NCI-H748 (cell line): ENCODE measurements at regions not wholly inside any gene's neighbourhood (a gene's known extent, or its start where the extent isn't known, plus 50 kb on each side); places are given as distances from the start of the nearest gene placed in this dataset.
"Not testable (repeated sequence)": the region's sequence is repeated elsewhere in the genome, so short reads cannot be mapped to it uniquely, and the experiment has no call there.

Source experiments
- DNase-seq: peaks from one replicate; lab custom pipeline; 2025; ENCODE audit not compliant: unreplicated experiment; lab: John Stamatoyannopoulos, UW

DNA sequence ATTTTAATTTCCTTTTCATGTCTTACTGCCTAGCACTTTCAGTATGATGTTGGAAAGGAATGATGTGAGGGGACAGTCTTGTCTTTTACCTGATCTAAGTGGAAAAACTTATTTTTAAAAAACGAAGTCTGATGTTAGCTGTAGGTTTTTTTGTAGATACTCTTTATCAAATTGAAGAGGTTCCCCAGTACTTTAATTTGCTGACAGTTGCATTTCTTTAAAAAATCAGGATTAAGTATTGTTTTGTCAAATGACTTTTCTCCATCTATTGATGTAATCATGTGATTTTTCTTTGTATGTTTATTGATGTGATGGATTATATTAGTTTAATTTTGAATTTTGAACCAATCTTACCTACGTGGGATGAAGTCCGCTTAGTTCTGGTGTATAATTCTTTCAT, 568.4 kb upstream of the AGA start:
- DNase-seq: no peak

DNA sequence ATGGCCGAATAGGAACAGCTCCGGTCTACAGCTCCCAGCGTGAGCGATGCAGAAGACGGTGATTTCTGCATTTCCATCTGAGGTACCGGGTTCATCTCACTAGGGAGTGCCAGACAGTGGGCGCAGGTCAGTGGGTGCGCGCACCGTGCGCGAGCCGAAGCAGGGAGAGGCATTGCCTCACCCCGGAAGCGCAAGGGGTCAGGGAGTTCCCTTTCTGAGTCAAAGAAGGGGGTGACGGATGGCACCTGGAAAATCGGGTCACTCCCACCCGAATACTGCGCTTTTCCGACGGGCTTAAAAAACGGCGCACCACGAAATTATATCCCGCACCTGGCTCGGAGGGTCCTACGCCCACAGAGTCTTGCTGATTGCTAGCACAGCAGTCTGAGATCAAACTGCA, 572.8 kb upstream of the AGA start:
- not testable (repeated sequence) for DNase-seq

DNA sequence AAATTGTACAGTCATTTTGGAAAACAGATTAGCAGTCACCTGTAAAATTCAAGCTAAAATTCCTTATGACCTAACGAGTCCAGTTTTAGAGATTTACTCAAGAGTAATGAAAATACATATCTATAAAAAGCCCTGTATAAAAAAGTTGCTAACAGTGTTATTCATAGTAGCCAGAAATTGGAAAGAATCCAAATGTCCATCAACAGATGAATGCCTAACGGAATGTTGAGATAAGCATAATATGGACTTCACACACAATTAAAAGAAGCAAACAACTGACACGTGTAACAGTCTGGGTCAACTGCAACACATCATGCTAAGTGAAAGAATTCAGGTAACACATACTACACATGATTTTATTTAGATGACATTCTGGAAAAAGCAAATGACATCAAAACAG, 584.8 kb upstream of the AGA start:
- DNase-seq: no peak

DNA sequence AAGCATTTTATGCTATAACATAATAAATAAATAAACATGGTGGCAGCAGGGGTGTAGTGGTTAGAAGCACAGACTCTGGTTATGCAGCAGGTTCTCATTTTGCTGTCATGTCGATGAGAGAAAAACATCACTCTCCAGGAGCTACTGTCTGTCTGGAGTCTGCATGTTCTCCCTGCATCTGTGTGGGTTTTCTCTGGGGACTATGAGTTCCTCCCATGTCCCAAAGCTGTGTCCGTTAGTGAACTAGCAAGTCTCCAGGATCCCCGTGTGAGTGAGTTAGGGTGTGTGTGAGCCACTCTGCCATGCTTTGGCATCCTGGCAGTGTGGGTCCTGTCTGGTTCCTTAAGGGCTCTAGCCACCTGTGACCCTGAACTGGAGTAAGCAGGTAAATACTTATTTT, 585.6 kb upstream of the AGA start:
- no peak for DNase-seq

DNA sequence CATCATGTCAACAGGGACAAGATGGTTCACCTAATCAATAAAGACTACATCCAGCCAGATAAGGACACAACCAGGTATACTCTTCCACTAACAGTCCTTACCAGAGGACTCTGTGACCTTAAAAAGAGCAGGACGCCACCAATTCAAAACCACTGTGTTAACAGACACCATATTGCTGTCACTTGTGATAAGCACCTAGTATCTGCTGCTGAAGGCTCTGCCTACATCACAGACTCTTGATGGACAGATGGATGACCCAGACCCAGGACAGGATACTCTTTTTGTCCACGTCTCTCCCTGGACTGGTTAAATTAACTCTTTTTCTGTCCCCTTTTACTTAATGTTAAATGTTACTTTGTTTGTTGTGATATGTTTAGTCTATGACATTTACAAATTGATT, 586.2 kb upstream of the AGA start:
- no peak for DNase-seq

DNA sequence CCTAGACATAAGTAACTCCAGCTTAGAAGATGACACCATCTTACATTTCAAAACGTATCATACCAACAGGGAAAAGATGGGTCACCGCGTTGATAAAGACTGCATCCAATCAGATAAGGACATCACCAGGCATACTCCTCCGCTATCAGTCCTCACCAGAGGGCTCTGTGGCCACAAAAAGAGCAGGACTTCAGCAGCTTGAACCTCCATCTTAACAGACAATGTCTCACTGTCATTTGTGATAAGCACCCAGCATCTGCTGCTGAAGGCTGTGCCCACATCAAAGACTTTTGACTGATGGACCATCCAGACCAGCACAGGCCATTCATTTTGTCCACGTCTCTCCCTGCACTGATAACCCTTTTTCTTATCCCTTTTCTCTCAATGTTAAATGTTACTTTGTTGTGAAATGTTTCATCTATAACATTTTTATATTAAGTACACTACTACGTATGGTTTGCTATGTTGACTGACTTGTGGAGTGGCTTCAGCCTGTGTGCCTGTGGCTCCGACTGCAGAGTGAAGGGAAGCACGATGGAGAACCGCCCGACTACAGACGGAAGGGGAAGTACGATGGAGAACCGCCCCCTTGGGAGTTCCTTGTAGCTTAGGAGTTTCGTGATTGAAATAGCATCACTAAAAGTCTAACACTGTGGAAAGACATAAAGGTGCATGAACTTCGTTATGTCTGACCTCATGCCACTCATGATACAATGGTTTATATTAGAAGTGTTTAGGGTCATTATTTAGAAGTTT, 595.4 kb upstream of the AGA start:
- no peak for DNase-seq

DNA sequence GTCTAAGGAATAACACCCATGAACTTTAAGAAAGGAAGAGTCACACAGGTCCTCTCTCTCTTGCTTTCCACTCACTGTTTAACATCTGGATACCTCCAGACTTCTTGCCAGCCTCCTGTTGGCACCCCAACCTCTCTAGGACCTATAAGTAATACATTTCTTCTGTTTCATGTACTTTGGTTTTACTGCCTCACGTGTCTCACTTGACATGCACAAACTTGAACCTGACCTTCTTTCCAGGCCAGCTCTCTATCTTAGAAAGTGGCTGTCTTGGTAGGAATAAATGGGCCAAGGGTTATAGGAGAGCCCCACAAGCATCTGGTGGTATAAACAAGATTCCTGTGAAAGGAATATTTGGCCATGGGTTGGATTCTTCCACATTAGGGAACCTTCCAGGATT, 614.8 kb upstream of the AGA start:
- no peak for DNase-seq

DNA sequence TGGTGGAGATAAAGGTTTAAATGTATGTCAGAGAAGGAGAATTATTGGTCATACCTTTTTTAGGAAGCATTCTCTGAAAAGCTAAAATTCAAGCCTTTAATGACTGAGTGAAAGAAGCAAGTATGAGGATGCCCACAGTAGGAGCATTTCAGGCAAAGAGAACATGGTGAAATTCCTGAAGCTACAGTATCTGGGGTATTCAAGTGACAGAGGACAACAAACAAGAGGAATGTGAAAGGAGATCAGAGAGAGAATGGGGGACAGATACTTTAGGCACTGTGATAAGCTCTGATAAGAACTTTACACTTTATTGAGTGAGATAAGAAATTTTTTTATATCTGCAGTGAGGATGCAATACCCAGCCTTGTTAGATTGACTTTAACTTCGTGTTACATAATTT, 621.3 kb upstream of the AGA start:
- DNase-seq: no peak

DNA sequence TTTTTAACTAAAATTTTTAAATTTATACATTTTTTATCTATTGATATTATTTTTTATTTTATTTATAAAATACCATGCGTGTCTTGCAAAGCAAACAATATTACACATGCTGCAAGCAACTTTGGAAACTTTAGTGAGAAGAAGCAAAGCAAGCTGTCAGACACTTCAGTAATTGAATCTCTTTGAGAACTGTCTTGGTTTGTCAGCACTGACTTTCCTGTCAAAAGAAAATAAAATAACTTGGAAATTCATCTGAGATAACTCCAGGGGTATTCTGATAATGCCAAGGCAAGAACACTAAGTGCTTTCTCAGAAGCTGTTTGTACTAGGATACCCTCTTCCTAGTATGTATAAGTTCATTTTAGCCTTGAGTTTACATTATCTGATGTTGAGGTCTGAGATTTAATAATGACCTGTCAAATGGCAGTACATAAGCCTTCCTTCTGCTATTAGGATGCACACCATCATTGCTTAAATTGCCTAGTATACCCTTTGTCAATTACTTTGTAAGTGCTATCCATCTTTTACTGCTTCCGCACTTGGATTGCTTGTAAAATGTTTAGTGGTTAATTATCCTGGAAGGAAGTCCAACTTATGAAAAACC, 624.2 kb upstream of the AGA start:
- DNase-seq: no peak

DNA sequence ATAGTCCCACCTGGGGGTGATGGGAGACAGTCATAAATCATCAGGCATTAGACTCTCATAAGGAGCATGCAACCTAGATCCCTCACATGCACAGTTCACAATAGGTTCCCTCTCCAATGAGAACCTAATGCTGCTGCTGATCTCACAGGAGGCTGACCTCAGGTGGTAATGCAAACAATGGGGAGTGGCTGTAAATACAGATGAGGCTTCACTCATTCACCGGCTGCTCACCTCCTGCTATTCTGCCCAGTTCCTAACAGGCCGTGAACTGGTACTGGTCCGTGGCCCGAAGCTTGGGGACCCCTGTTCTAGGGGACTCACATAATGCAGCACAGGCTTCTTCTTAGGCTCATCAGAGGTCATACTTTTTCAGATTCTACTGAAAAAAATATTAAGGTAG, 625.9 kb upstream of the AGA start:
- peak; percentile 18 for DNase-seq

DNA sequence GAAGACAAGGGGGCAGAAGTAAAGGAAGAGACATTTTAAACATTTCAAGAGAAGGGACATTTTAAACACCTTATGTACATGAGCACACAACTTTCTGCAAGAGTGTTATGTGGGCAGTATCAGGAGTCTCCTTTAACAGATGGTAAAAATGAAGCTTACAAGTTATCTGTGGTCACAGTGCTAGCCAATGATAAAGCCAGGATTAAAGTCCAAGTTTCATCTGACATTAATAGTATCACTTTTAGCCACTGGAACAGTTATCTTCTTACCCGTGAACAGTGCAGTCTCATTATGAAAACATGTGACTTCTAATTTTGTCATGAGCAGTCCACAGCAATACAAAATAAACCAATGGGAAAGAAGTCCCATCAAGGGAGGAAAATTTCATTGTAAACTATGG, 627.9 kb upstream of the AGA start:
- DNase-seq: no peak

DNA sequence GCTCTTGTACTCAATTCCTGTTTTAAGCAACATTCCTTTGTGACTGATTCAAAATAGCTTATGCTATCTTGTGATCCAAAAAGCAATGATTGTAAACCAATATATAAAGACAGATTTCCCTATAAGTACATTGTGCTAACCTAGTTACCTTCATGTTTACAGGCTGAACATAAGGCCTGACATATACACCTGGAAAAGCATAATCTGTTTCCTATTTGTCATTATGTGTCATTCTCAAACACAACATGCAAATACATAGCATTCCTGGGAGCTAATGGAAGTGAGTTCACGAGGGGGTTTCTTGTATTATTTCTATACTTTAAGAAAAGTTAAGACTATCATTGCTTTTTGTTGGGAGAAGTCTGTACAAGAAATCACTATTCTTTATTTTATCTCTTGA, 638.1 kb upstream of the AGA start:
- DNase-seq: no peak

DNA sequence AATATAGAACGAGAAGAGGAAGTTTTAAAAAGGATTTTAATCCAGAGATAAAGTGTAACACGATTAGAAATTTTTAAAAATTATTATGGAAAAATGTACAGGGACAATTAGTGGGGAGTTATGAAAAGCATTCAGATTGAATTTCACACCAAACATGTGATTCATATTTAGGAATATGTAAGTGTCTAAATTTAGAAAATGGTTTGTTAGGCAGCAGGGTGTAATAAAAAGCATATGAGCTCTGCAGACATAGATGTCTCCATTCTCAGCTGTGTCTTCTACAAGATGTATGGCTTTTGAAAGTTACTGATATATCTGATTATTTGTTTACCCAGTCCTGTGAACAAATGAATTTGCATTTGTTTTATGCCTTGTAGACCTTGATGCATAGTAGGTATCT, 638.9 kb upstream of the AGA start:
- no peak for DNase-seq

DNA sequence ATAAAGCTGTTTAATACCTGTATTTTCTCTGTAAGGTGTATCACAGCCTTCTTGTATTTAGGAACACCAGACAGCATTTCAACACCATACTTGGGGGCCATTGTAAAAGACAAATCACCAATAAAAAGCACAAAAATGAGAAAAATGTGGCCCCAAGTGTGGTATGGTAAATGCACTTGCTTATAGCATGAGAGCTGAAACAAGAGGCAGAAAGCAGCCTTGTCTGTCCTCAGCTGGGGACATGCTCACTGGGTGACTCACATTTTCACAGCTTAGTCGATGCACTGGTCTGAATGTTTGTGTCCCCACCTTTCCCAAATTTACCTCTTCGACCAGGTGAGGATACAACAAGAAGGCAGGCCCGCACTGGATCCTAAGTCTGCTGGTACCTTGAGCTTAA, 639.7 kb upstream of the AGA start:
- DNase-seq: no peak

DNA sequence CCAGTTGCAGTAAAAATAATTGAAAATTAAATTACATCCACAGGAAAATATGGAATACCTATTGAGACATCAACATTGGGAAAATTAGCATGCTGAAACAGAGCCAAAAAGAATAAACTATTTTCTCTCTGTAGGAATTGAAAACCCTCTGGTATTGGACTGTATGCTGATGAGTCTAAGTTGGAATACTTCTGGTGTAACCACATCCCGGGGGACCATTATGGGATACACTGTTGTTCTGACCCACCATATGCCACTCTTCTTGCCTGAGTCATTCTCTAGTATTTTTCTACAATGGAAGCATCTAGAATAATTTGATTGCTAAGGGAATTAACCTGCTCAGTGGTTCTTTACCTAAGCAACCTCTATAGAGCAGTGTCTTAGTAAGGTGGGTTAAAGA, 640.7 kb upstream of the AGA start:
- no peak for DNase-seq

DNA sequence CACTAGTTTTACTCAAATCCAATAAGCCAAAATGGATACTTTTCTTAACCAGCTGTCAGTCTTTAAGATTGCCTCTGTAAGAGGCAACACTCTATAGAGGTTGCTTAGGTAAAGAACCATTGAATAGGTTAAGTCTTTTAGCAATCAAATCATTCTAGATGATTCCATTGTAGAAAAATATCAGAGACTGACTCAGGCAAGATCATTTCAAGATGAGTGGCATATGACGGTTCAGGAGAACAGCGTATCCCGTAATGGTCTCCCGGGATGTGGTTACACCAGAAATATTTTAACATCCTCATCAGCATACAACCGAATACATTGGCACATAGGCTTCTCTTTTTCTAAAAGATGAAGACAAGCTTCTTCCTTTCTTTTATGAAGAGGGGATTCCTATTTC, 641.7 kb upstream of the AGA start:
- DNase-seq: no peak

DNA sequence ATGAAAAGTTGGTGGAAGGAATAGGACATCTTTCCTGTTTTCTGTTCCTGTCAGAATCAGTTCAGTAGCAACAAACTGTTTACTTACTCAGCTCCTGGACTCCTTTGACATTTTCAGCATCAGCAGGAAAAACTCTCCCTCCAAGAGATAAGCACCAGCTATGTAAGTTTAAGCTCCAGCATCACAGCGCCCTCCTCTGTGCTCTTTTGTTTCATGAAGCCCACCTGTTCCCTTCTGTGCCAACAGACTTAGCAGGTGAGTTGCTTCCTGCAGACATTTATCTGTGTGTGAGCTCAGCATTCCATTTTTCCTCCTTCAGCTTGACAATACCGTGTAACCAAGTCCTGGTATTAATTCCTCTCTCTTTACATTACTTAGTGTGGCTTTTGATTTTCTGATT, 644.1 kb upstream of the AGA start:
- DNase-seq: peak; percentile 54

DNA sequence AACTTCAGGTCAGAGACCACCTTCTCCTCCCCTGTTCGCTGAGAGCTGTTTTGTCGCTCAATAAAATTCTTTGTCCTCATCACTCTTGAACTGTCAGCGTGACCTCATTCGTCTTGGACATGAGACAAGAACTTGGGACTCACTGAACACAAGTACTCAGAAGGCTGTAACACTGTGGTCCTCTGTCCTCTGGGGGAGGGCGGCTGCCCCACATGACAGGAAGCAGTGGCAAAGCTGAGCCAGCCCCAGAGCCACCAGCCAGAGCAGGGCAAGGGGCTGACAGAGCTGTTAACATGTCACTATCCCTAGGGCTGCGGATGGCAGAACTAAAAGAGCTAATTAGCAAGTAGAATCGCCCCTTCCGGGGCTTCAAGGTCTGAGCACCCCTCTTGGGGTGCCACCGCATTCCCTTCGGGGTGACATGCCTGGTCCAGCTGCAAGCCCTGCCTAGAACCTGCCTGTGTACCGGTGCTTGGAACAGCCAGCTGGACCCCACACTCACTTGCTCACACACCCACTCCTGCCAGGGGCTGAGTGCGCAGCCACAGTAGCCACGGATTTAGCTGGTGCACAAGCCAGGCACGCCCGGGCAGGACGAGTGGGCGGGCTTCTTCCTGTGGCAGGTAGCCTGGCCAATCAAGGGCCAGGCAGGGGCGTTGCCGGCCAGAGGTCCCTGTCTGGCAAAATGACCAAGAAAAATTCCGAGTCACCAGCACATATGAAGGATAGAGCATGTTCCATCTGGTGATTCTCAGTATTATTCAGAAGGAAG, 648.6 kb upstream of the AGA start:
- no peak for DNase-seq

DNA sequence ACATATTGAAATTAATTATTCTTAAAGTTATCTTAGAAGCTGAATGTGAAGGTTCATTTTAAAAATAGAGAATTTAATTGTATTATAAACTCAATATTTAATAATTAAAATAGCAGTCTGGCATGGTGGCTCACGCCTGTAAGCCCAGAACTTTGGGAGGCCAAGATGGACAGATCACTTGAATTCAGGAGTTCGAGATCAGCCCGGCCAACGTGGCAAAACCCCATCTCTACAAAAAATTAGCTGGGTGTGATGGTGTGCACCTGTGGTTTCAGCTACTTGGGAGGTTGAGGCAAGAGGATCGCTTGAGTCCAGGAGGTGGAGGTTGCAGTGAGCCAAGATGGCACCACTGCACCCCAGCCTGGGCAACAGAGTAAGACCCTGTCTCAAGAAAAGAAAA, 659.9 kb upstream of the AGA start:
- DNase-seq: no peak

DNA sequence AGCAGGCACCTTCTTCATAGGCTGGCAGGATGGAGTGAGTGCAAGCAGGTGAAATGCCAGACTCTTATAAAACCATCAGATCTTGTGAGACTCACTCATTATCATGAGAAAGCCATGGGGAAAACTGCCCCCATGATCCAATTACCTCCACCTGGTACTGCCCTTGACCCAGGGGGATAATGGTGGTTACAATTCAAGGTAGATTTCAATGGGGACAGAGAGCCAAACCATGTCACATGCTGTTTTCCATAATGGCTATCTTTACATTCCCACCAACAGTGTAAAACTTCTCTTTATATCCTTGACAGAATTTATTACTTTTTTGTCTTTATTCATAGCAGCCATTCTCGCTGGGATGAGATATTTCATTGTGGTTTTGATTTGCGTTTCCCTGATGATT, 663.0 kb upstream of the AGA start:
- DNase-seq: no peak

DNA sequence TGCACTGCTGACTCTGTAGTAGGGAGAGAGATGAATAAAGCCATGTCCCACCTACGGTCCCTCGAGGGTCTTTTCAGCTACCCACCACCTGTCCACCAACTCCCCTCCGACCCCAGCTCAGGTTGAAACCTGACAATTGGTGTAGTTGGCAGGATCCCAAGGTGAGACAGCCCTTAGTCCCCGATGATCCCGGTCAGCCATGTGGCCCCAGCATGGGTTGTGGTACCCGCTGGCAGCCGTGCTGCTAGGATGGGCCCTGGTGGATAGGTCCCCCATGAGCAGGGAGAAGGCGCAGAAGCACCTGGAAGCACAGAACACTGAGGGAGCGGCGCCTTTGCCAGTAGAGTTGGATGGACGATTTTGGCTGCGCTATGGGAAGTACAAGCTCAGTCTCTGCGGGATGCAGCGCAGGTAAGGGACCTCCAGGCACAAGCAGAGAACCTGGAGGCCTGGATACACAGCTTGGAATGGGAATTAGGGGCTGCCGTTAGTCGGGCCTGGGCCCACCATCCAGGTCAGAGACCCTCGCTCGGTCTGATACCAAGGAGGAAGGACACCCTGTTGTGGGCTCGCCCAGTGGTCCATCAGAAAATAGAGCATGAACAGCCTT, 694.6 kb upstream of the AGA start:
- no peak for DNase-seq
